Thyroid gland (tissue), 4 donors: ENCODE measurements at regions not wholly inside any gene's neighbourhood (a gene's known extent, or its start where the extent isn't known, plus 50 kb on each side); places are given as distances from the start of the nearest gene placed in this dataset.

Experiments
- DNase-seq, 2 donors: peaks; one replicate each; pipeline ENCODE4 v3.0.0-alpha.2; 2019
- H3K27ac ChIP-seq, 3 donors: fragments of 200-600 bp; sonication (generic); 1 replicate in 2 of 3; 2 replicates in 1 of 3; pipeline ENCODE4 v1.5.1; 2016 to 2019; ENCODE audit warnings: mild to moderate bottlenecking in 1 of 3, moderate library complexity in 1 of 3
- H3K27me3 ChIP-seq: fragments of 200-600 bp; sonication (generic); one replicate; pipeline ENCODE4 v1.5.1; 2019
- H3K36me3 ChIP-seq, 2 donors: fragments of 200-600 bp; sonication (generic); one replicate each; pipeline ENCODE4 v1.5.1; 2016 to 2019
- H3K4me1 ChIP-seq, 2 donors: fragments of 200-600 bp; sonication (generic); one replicate each; pipeline ENCODE4 v1.5.1; 2017 to 2019
- H3K4me3 ChIP-seq, 3 donors: fragments of 200-600 bp; sonication (generic); replicated peaks in 1 of 3; 1 replicate in 2 of 3; 2 replicates in 1 of 3; pipeline ENCODE4 v1.5.1; 2016; ENCODE audit warnings: mild to moderate bottlenecking in 1 of 3
- H3K9me3 ChIP-seq: fragments of 200-600 bp; sonication (generic); one replicate; pipeline ENCODE4 v1.5.1; 2017
- POLR2A ChIP-seq, 2 donors: fragments of 450-650 bp; IDR thresholded peaks; one replicate each; pipeline ENCODE4 v1.6.1; 2017; ENCODE audit warnings: antibody characterized with exemption in 2 of 2, mild to moderate bottlenecking in 2 of 2, moderate library complexity in 1 of 2
- WGBS, 2 donors: methylation state at CpG; one replicate each; pipeline ENCODE4 v1.1.5; 2017; 5-methylcytosine and 5-hydroxymethylcytosine counted together
- intact Hi-C: fragments of 100-400 bp; cut with DNase I; formaldehyde crosslinking; loops from one replicate; pipeline ENCODE4 v1.15.1; 2023
- TF ChIP-seq, protein P1 (sequence below), 6 experiments: fragments of 200-600 bp in 3 of 6; fragments of 450-650 bp in 3 of 6; sonication (generic) in 3 of 6; IDR thresholded peaks; one replicate each; pipeline ENCODE4 v1.5.1; 2016 to 2019; ENCODE audit warnings: antibody characterized with exemption in 6 of 6, mild to moderate bottlenecking in 2 of 6, inconsistent platforms in 1 of 6, moderate library complexity in 1 of 6

DNA sequence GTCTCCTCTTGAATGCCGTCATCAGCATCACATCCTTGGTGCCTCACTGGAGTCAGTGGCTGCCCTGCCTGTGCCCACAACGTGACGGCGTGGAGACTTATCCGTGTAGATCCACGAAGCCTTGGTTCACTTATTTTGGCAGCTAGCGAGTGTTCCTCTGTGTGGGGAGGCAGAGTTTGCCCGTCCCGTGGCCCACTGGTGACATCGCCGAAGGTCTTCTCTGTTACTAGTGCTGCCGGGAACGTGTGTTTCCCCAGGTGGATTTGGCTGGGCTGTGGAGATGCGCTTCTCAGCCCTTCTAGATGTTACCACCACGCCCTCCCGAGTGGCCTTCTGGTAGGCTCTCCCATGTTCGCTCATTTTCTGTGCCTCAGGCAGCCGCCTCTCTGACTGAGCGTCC is 169.6 kb downstream of the SEC14L1 start:
- DNase-seq: no peak
- TF ChIP-seq POLR2A (IDR thresholded peaks at IDR 0.05): no peak
- TF ChIP-seq, protein P1, sequence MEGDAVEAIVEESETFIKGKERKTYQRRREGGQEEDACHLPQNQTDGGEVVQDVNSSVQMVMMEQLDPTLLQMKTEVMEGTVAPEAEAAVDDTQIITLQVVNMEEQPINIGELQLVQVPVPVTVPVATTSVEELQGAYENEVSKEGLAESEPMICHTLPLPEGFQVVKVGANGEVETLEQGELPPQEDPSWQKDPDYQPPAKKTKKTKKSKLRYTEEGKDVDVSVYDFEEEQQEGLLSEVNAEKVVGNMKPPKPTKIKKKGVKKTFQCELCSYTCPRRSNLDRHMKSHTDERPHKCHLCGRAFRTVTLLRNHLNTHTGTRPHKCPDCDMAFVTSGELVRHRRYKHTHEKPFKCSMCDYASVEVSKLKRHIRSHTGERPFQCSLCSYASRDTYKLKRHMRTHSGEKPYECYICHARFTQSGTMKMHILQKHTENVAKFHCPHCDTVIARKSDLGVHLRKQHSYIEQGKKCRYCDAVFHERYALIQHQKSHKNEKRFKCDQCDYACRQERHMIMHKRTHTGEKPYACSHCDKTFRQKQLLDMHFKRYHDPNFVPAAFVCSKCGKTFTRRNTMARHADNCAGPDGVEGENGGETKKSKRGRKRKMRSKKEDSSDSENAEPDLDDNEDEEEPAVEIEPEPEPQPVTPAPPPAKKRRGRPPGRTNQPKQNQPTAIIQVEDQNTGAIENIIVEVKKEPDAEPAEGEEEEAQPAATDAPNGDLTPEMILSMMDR (IDR thresholded peaks at IDR 0.05): no peak
- 91 to 96% methylated on average over 9 to 19 of the region's 19 CpGs for WGBS, 2 donors
- Histone ChIP-seq H3K4me1 (peaks cover 14 to 18% of the 10 kb centered on the region in 2 donors), H3K9me3 (no peaks in the 10 kb centered on the region), H3K27me3 (no peaks in the 10 kb centered on the region), H3K27ac (no peak overlapping the region), H3K36me3 (no peaks in the 10 kb centered on the region), H3K4me3 (no peak overlapping the region)
- intact Hi-C loops: no loop called here

DNA sequence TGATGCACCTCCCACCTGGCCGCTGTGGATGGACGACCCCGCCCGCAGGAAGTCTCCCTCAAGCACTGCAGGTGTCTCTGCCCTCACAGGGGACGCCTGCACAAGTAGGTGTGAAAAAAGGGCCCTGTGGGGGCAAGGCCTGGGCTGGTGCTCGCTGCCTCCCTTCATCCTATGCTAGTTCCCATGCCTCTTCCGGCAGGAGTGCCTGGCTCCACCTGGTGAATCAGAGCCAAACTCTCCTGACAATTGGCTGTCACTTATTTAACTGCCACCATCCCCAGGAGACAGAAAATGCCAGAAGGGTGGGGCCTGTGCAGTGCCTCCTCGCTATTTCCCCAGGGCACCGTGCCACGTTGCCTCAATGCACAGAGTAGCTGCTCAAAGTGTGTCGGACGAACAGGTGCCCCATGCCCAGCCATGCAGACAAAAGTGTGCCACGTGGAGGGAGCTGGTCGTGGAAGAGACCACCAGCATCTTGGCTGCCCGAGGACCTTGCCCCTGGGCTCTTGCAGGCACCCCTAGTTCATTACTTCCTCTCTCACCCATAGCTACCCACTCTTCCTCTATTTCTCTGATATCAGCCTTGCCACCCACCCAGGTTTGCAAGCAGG is 170.7 kb downstream of the SEC14L1 start:
- DNase-seq: no peak
- WGBS, 2 donors: 42 to 62% methylated on average over 7 to 15 of the region's 15 CpGs
- H3K4me3 ChIP-seq: no peak overlapping the region
- H3K4me1 ChIP-seq: peaks cover 25 to 29% of the 10 kb centered on the region in 2 donors
- no peaks in the 10 kb centered on the region for H3K9me3 ChIP-seq
- H3K36me3 ChIP-seq: no peaks in the 10 kb centered on the region
- intact Hi-C loops: no loop called here
- TF ChIP-seq POLR2A (IDR thresholded peaks at IDR 0.05): no peak
- TF ChIP-seq, protein P1 (IDR thresholded peaks at IDR 0.05): no peak
- no peak overlapping the region for H3K27ac ChIP-seq
- no peaks in the 10 kb centered on the region for H3K27me3 ChIP-seq

DNA sequence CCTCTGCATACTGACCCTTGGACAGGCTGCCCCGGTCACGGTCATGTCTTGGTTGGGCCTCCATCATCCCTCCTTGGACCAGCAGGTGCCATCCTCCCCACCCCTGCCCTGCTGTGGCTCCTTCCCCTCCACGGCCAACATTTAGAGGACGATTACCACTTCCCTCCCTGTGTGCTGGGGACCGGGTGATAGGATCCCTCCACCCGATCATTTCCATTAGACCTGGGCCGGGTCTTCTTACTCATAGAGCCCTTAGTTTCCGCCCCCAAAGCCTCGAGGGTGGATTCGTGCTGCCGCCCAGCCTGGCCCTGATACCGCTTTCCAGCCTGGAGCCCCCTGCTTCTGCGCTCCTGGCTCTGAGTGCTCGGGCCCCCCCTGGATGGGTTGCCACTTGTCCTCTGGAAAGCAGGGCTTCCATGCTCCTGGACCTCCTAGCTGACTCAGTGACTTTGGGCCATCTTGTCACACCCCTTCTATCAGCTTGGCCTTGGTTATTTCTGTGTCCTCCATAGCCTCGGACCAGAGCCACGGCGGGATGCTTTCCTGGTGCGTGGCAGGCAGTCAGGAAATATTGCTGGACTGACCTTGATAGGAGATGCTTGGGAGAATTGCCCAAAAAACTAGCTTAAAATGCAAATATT is 171.4 kb downstream of the SEC14L1 start:
- H3K27ac ChIP-seq: no peak overlapping the region
- H3K27me3 ChIP-seq: no peaks in the 10 kb centered on the region

GRCh38 chr17:77312786-77313599 is 172.2 kb downstream of the SEC14L1 start:
- Histone ChIP-seq H3K36me3 (no peaks in the 10 kb centered on the region), H3K9me3 (no peaks in the 10 kb centered on the region), H3K27ac (peak overlapping the region; percentile 81 to 88 (median 83)), H3K4me1 (peaks cover 33 to 39% of the 10 kb centered on the region in 2 donors), H3K4me3 (no peak overlapping the region), H3K27me3 (no peaks in the 10 kb centered on the region)
- peak; percentile 90 to 95 for DNase-seq
- WGBS, 2 donors: 55 to 60% methylated on average over 16 to 21 of the region's 23 CpGs
- intact Hi-C loops: no loop called here
- peak in 1 of 2 donors; percentile 39 for TF ChIP-seq POLR2A (IDR thresholded peaks at IDR 0.05)
- TF ChIP-seq, protein P1 (IDR thresholded peaks at IDR 0.05): no peak

More for the DNA sequence above, 171.4 kb downstream of the SEC14L1 start:
- TF ChIP-seq POLR2A (IDR thresholded peaks at IDR 0.05): no peak
- TF ChIP-seq, protein P1 (IDR thresholded peaks at IDR 0.05): no peak
- no peaks in the 10 kb centered on the region for H3K36me3 ChIP-seq
- H3K4me3 ChIP-seq: no peak overlapping the region
- H3K9me3 ChIP-seq: no peaks in the 10 kb centered on the region
- 86 to 89% methylated on average over 18 of the region's 18 CpGs for WGBS, 2 donors
- intact Hi-C loops: no loop called here
- peaks cover 32 to 36% of the 10 kb centered on the region in 2 donors for H3K4me1 ChIP-seq
- DNase-seq: no peak
